PC-9 (cell line): ENCODE measurements at regions not wholly inside any gene's neighbourhood (a gene's known extent, or its start where the extent isn't known, plus 50 kb on each side); places are given as distances from the start of the nearest gene placed in this dataset.

Experiments
- BruUV-seq: library from RNA; stranded (reverse); fragments of 400-500 nt; replicated peaks from 2 replicates; lab custom pipeline; 2021; lab: Mats Ljungman, UMichigan
- CTCF ChIA-PET: fragments of 300-600 bp; sonication (Branson Sonifier 250); formaldehyde crosslinking; loops from one replicate; lab custom pipeline; 2022; ENCODE audit warnings: antibody characterized with exemption; lab: Charles Lee
- POLR2A ChIA-PET: fragments of 300-600 bp; sonication (Branson Sonifier 250); formaldehyde crosslinking; loops from one replicate; lab custom pipeline; 2022; ENCODE audit warnings: antibody characterized with exemption; ENCODE audit not compliant: unreplicated experiment; lab: Charles Lee
- DNase-seq, 2 experiments: peaks; one replicate each; pipeline versions ENCODE4 v3.0.0 to v3.0.0-alpha.2; 2015 to 2022; ENCODE audit warnings: mixed read lengths in 1 of 2
- H2AFZ ChIP-seq: fragments of 200-600 bp; sonication (generic); 2 replicates; pipeline ENCODE4 v1.8.1; 2017; ENCODE audit warnings: antibody characterized with exemption
- H3F3A ChIP-seq: fragments of 200-600 bp; sonication (generic); 2 replicates; pipeline ENCODE4 v1.8.1; 2017; ENCODE audit warnings: antibody characterized with exemption, mild to moderate bottlenecking, low read depth; ENCODE audit not compliant: insufficient read depth
- H3K27ac ChIP-seq: fragments of 200-600 bp; sonication (generic); 2 replicates; pipeline ENCODE4 v1.6.1; 2016; ENCODE audit warnings: mixed run types
- H3K27me3 ChIP-seq: fragments of 200-600 bp; sonication (generic); 2 replicates; pipeline ENCODE4 v1.6.1; 2016; ENCODE audit warnings: low read depth, mixed run types; ENCODE audit not compliant: insufficient read depth
- H3K36me3 ChIP-seq: fragments of 200-600 bp; sonication (generic); 2 replicates; pipeline ENCODE4 v1.6.1; 2016; ENCODE audit warnings: low read depth, mixed run types
- H3K4me1 ChIP-seq: fragments of 200-600 bp; sonication (generic); replicated peaks from 2 replicates; pipeline ENCODE4 v1.6.1; 2016; ENCODE audit warnings: mixed run types; ENCODE audit not compliant: insufficient read depth
- H3K4me2 ChIP-seq: fragments of 200-600 bp; sonication (generic); 2 replicates; pipeline ENCODE4 v1.6.1; 2017; ENCODE audit warnings: mixed run types
- H3K4me3 ChIP-seq: fragments of 200-600 bp; sonication (generic); 2 replicates; pipeline ENCODE4 v1.6.1; 2016; ENCODE audit warnings: mixed run types
- H3K79me2 ChIP-seq: fragments of 200-600 bp; sonication (generic); 2 replicates; pipeline ENCODE4 v1.6.1; 2017; ENCODE audit warnings: low read depth, mixed run types
- H3K9me2 ChIP-seq: fragments of 200-600 bp; sonication (generic); 2 replicates; pipeline ENCODE4 v1.8.1; 2017; ENCODE audit warnings: mild to moderate bottlenecking; ENCODE audit not compliant: insufficient read depth
- H3K9me3 ChIP-seq: fragments of 200-600 bp; sonication (generic); 2 replicates; pipeline ENCODE4 v1.8.1; 2016; ENCODE audit warnings: low read depth; ENCODE audit not compliant: insufficient read depth
- H4K20me1 ChIP-seq: fragments of 200-600 bp; sonication (generic); 2 replicates; pipeline ENCODE4 v1.8.1; 2017; ENCODE audit not compliant: insufficient read depth
- CTCF ChIP-seq: fragments of 200-600 bp; sonication (generic); conservative IDR thresholded peaks from 2 replicates; pipeline ENCODE4 v1.6.1; 2017; ENCODE audit warnings: mixed run types, antibody characterized with exemption, mild to moderate bottlenecking, moderate library complexity
- EZH2 ChIP-seq: fragments of 200-600 bp; sonication (generic); IDR thresholded peaks from 2 replicates; pipeline ENCODE4 v1.8.0; 2017; ENCODE audit warnings: antibody characterized with exemption, low read depth
- intact Hi-C: fragments of 100-400 bp; cut with micrococcal nuclease; formaldehyde crosslinking; loops from one replicate; pipeline ENCODE4 v1.10.0; 2022; ENCODE audit not compliant: unreplicated experiment

GRCh38 chr4:188688956-188689355, 549.7 kb downstream of the TRIML1 start:
- no peaks in the 10 kb centered on the region for H3K9me2 ChIP-seq
- no peaks in the 10 kb centered on the region for H3K36me3 ChIP-seq
- H3K27me3 ChIP-seq, result 0 out of 2 replicates have a peak, but pooled peaks cover 6% of the 10 kb centered on the region
- H2AFZ ChIP-seq, result no peak overlapping the region
- ChIA-PET POLR2A (no interaction called here), CTCF (no interaction called here)
- TF ChIP-seq EZH2 (no peak), CTCF (no peak)
- no peak overlapping the region for H3K27ac ChIP-seq
- H4K20me1 ChIP-seq, result no peaks in the 10 kb centered on the region
- no peaks in the 10 kb centered on the region for H3K9me3 ChIP-seq
- no peaks in the 10 kb centered on the region for H3K4me1 ChIP-seq
- intact Hi-C loops, result no loop called here
- no peaks in the 10 kb centered on the region for H3K79me2 ChIP-seq
- no peaks in the 10 kb centered on the region for H3F3A ChIP-seq
- no TSS peak for BruUV-seq
- no peak for DNase-seq
- no peak overlapping the region for H3K4me3 ChIP-seq
- H3K4me2 ChIP-seq, result no peak overlapping the region

- no peaks in the 10 kb centered on the region for H3K9me2 ChIP-seq
- no TSS peak for BruUV-seq
- no peak overlapping the region for H3K4me2 ChIP-seq
- H3K36me3 ChIP-seq, result no peaks in the 10 kb centered on the region
- H3K79me2 ChIP-seq, result no peaks in the 10 kb centered on the region
- H3K4me3 ChIP-seq, result no peak overlapping the region
- H3K4me1 ChIP-seq, result no peaks in the 10 kb centered on the region
- H3K27me3 ChIP-seq, result 0 out of 2 replicates have a peak, but pooled peaks cover 6% of the 10 kb centered on the region
- ChIA-PET POLR2A (no interaction called here), CTCF (interaction anchor here (0.5 kb wide), 1 partner anchor 102 kb away, joined by 3 read pairs; no protein-coding TSS in a partner anchor)
- no peaks in the 10 kb centered on the region for H3F3A ChIP-seq
- DNase-seq, result no peak
- intact Hi-C loops, result no loop called here
- H3K9me3 ChIP-seq, result no peaks in the 10 kb centered on the region
- no peak for TF ChIP-seq CTCF
- no peak for TF ChIP-seq EZH2
- H3K27ac ChIP-seq, result no peak overlapping the region
- H2AFZ ChIP-seq, result no peak overlapping the region
- no peaks in the 10 kb centered on the region for H4K20me1 ChIP-seq
Measured at GRCh38 chr4:188691811-188692210, 552.6 kb downstream of the TRIML1 start.

GRCh38 chr4:188695261-188695660, 556.0 kb downstream of the TRIML1 start:
- intact Hi-C loops, result no loop called here
- Histone ChIP-seq H2AFZ (no peak overlapping the region), H3K9me3 (no peaks in the 10 kb centered on the region), H3K79me2 (no peaks in the 10 kb centered on the region), H3K9me2 (no peaks in the 10 kb centered on the region), H3K27me3 (no peaks in the 10 kb centered on the region), H3K36me3 (no peaks in the 10 kb centered on the region), H3K4me3 (no peak overlapping the region), H4K20me1 (no peaks in the 10 kb centered on the region), H3F3A (no peaks in the 10 kb centered on the region), H3K4me2 (no peak overlapping the region), H3K27ac (no peak overlapping the region), H3K4me1 (no peaks in the 10 kb centered on the region)
- DNase-seq, result no peak
- BruUV-seq, result no TSS peak
- TF ChIP-seq EZH2, result no peak
- no peak for TF ChIP-seq CTCF
- ChIA-PET POLR2A (no interaction called here), CTCF (no interaction called here)
